Kidney epithelial cell (primary cell): ENCODE measurements at regions not wholly inside any gene's neighbourhood (a gene's known extent, or its start where the extent isn't known, plus 50 kb on each side); places are given as distances from the start of the nearest gene placed in this dataset.

ENCODE experiments used
- DNase-seq: peaks from one replicate; pipeline ENCODE4 v3.0.0-alpha.2; 2010; ENCODE audit warnings: low read depth
- H3K27me3 ChIP-seq: 2 replicates; pipeline ENCODE4 v1.6.0; 2011; ENCODE audit warnings: low read length; ENCODE audit not compliant: control insufficient read depth, insufficient read depth
- H3K36me3 ChIP-seq: 2 replicates; pipeline ENCODE4 v1.5.1; 2011; ENCODE audit warnings: low read length; ENCODE audit not compliant: control insufficient read depth, insufficient read depth
- H3K4me3 ChIP-seq: 2 replicates; pipeline ENCODE4 v1.5.1; 2011; ENCODE audit warnings: low read depth, mild to moderate bottlenecking, control low read depth, low read length
- CTCF ChIP-seq: IDR thresholded peaks from 2 replicates; pipeline ENCODE4 v1.5.1; 2011; ENCODE audit warnings: mild to moderate bottlenecking, moderate library complexity, low read length, control low read depth, inconsistent platforms; ENCODE audit not compliant: insufficient read depth, poor library complexity, severe bottlenecking

GRCh38 chr5:30853158-30853557 lies 340.3 kb upstream of the CDH6 start:
- no peak overlapping the region for H3K4me3 ChIP-seq

DNA sequence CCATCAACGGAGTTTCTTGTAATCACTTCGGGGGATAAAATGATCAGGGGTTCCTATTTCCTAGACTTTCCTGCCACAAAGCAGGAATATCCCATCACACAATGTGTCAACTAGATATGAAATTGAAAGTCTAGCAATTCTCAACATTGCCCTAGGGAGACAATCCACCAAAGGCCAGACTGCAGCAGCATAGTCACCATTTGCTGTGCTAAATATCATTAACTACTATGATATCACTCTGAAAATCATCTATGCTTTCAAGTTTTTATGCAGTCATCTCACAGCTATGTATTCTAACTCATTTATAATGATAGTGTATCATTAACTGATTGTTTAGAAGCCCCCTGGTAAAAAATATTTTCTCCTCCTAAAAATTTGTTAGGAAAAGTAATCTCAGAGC lies 342.6 kb upstream of the CDH6 start:
- TF ChIP-seq CTCF, result no peak
- H3K36me3 ChIP-seq, result no peaks in the 10 kb centered on the region
- H3K27me3 ChIP-seq, result no peaks in the 10 kb centered on the region
- no peak for DNase-seq
- no peak overlapping the region for H3K4me3 ChIP-seq

More at GRCh38 chr5:30853158-30853557, 340.3 kb upstream of the CDH6 start:
- Histone ChIP-seq H3K36me3 (no peaks in the 10 kb centered on the region), H3K27me3 (no peaks in the 10 kb centered on the region)
- no peak for TF ChIP-seq CTCF
- no peak for DNase-seq

DNA sequence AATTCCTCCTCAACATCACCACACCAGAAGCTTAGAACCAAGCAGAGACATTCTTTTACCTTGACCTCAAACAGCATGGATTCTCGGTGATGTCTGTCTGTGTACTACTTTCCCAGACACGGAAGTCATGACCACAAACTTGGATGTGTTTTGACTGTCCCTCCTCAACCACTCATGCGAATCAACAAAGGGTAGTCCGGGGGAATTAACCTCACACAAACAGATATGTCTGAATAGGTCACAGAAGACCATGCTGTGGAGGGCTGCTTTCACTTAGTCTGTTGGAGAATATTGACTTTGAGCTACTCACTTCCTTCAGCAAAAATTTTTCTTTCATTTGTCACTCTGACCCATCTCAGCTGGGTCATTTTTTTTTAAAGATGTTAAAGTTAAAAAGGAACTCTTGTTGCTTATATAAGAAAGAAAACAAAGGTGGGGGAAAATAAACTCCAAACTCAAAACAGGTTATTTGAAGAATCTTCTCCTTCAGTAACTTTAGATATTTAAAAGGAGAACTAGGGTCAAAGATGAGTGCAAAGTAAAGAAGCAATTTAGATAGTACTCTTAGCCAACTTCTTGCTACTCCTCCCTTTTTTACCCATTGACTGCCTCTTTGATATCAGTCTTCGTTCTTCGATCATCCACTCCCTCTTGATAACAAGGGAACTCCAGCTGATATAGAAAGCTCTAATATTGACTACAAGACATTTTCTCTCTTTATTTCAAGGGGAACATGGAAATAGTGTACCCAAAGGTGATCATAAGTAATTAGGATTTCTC lies 343.4 kb upstream of the CDH6 start:
- no peak for TF ChIP-seq CTCF
- no peaks in the 10 kb centered on the region for H3K36me3 ChIP-seq
- DNase-seq, result peak; percentile 97
- no peaks in the 10 kb centered on the region for H3K27me3 ChIP-seq
- H3K4me3 ChIP-seq, result no peak overlapping the region

DNA sequence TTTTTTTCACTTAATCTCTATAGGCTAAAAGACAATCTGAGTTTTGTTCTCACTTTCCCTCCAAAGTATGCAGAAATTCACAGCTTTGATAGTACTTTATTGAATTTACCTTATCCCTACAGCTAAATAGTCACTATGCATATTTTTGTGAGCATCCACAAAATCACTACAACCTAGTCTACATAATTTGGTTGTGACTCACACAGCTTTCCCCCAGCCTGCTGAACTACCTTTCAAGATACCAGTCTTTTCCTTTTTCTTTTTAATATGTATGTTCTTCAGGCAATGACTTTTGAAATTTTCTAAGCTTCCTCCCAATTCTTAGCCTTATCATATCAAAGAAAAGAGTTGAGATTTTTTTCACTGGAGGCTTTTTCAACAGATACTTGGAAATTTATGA lies 347.3 kb upstream of the CDH6 start:
- Histone ChIP-seq H3K36me3 (no peaks in the 10 kb centered on the region), H3K4me3 (no peak overlapping the region), H3K27me3 (no peaks in the 10 kb centered on the region)
- no peak for TF ChIP-seq CTCF
- no peak for DNase-seq

DNA sequence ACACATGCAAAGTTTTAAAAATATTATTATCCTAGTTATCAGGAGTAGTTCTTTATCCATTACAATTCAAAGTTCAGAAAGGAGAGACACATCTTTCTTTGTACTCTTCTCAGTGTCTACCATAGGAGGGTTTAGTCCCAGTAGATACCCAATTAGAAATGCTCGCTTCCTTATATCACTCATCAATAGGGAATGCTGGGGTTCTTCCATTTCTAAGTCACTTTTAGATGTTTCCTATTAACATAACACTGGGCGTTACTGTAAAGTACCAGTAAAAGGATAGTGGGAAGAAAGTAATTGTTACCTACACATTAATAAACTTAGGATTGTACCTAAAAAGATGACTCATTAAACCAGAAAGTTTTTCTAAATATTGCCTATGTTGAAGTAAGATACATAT lies 348.3 kb upstream of the CDH6 start:
- no peak overlapping the region for H3K4me3 ChIP-seq
- H3K36me3 ChIP-seq, result no peaks in the 10 kb centered on the region
- H3K27me3 ChIP-seq, result no peaks in the 10 kb centered on the region
- no peak for DNase-seq
- TF ChIP-seq CTCF, result no peak

DNA sequence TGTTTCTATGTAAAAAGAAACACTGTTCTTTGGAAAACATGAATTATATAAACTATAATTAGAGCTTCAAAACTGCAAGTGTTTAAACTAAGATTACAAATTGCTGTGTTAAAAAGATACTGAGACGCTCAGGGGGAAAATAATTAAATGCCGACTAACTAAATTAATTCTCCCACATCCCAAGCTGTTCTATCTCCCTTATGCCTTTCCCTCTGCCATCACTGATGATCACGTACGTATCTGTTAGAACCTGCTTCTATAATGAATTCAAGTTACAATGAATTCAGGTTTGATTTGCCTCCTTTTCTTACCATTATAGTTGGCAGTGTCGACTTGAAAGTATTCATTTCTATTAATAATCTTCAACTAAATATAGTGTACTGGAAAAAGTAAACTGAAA lies 349.9 kb upstream of the CDH6 start:
- no peak overlapping the region for H3K4me3 ChIP-seq
- no peaks in the 10 kb centered on the region for H3K36me3 ChIP-seq
- no peaks in the 10 kb centered on the region for H3K27me3 ChIP-seq
- TF ChIP-seq CTCF, result no peak
- no peak for DNase-seq
